ENCODE measurements at regions not wholly inside any gene's neighbourhood (a gene's known extent, or its start where the extent isn't known, plus 50 kb on each side); places are given as distances from the start of the nearest gene placed in this dataset.

- DNase-seq (ENCODE audit: insufficient read length, low spot score, missing footprints) = no peak
- Histone ChIP-seq H3K4me1 (ENCODE audit: insufficient read depth, low read length) (no peaks in the 10 kb centered on the region), H3K4me3 (ENCODE audit: insufficient read depth, low read length) (no peak overlapping the region), H4K20me1 (ENCODE audit: insufficient read depth, low read length) (no peaks in the 10 kb centered on the region), H3K9me3 (ENCODE audit: low read depth, low read length) (no peaks in the 10 kb centered on the region), H3K27me3 (ENCODE audit: insufficient read depth, low read length) (no peaks in the 10 kb centered on the region), H2AFZ (ENCODE audit: low read length) (no peak overlapping the region), H3K36me3 (ENCODE audit: insufficient read depth, low read length) (no peaks in the 10 kb centered on the region), H3K4me2 (ENCODE audit: insufficient read depth, low read length) (no peak overlapping the region), H3K27ac (ENCODE audit: low read depth, low read length) (no peak overlapping the region), H3K79me2 (ENCODE audit: insufficient read depth, low read length) (no peaks in the 10 kb centered on the region)
- TF ChIP-seq, protein P1, sequence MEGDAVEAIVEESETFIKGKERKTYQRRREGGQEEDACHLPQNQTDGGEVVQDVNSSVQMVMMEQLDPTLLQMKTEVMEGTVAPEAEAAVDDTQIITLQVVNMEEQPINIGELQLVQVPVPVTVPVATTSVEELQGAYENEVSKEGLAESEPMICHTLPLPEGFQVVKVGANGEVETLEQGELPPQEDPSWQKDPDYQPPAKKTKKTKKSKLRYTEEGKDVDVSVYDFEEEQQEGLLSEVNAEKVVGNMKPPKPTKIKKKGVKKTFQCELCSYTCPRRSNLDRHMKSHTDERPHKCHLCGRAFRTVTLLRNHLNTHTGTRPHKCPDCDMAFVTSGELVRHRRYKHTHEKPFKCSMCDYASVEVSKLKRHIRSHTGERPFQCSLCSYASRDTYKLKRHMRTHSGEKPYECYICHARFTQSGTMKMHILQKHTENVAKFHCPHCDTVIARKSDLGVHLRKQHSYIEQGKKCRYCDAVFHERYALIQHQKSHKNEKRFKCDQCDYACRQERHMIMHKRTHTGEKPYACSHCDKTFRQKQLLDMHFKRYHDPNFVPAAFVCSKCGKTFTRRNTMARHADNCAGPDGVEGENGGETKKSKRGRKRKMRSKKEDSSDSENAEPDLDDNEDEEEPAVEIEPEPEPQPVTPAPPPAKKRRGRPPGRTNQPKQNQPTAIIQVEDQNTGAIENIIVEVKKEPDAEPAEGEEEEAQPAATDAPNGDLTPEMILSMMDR (IDR thresholded peaks at IDR 0.05; ENCODE audit: extremely low read depth, low read depth, low read length) = no peak
Measured at GRCh38 chr3:168325684-168326083, 230.0 kb upstream of the GOLIM4 start.

- no peak for DNase-seq (ENCODE audit: insufficient read length, low spot score, missing footprints)
- Histone ChIP-seq H2AFZ (ENCODE audit: low read length) (no peak overlapping the region), H3K9me3 (ENCODE audit: low read depth, low read length) (no peaks in the 10 kb centered on the region), H3K4me2 (ENCODE audit: insufficient read depth, low read length) (no peak overlapping the region), H3K4me1 (ENCODE audit: insufficient read depth, low read length) (no peaks in the 10 kb centered on the region), H4K20me1 (ENCODE audit: insufficient read depth, low read length) (no peaks in the 10 kb centered on the region), H3K27ac (ENCODE audit: low read depth, low read length) (no peak overlapping the region), H3K36me3 (ENCODE audit: insufficient read depth, low read length) (no peaks in the 10 kb centered on the region), H3K79me2 (ENCODE audit: insufficient read depth, low read length) (no peaks in the 10 kb centered on the region), H3K4me3 (ENCODE audit: insufficient read depth, low read length) (no peak overlapping the region), H3K27me3 (ENCODE audit: insufficient read depth, low read length) (no peaks in the 10 kb centered on the region)
- TF ChIP-seq, protein P1 (IDR thresholded peaks at IDR 0.05; ENCODE audit: extremely low read depth, low read depth, low read length) = no peak
Measured at GRCh38 chr3:168322941-168323340, 227.2 kb upstream of the GOLIM4 start.

DNA sequence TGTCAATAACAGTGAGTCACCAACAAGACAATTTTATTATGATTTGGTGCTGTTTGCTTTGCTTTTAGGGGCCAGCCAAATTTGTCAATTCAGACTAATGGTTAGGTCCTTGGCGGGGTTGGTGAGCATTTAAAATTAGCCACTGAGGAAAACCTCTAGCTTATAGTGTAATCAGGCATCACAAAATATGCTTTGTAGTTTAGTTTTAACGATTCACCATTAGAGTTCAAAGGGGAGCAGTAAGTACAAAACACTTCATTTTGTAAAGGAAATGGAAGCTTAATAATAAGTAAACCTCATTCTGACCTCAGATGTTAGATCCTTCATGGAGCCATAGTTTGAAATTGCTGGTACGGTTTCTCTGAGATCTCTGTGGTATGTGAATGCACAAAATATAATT is 218.4 kb upstream of the GOLIM4 start:
- H4K20me1 ChIP-seq (ENCODE audit: insufficient read depth, low read length) = no peaks in the 10 kb centered on the region
- no peaks in the 10 kb centered on the region for H3K9me3 ChIP-seq (ENCODE audit: low read depth, low read length)
- DNase-seq (ENCODE audit: insufficient read length, low spot score, missing footprints) = no peak
- no peaks in the 10 kb centered on the region for H3K36me3 ChIP-seq (ENCODE audit: insufficient read depth, low read length)
- no peaks in the 10 kb centered on the region for H3K27me3 ChIP-seq (ENCODE audit: insufficient read depth, low read length)
- no peaks in the 10 kb centered on the region for H3K4me1 ChIP-seq (ENCODE audit: insufficient read depth, low read length)
- H3K4me2 ChIP-seq (ENCODE audit: insufficient read depth, low read length) = no peak overlapping the region
- H2AFZ ChIP-seq (ENCODE audit: low read length) = no peak overlapping the region
- TF ChIP-seq, protein P1 (IDR thresholded peaks at IDR 0.05; ENCODE audit: extremely low read depth, low read depth, low read length) = no peak
- H3K79me2 ChIP-seq (ENCODE audit: insufficient read depth, low read length) = no peaks in the 10 kb centered on the region
- H3K4me3 ChIP-seq (ENCODE audit: insufficient read depth, low read length) = no peak overlapping the region
- no peak overlapping the region for H3K27ac ChIP-seq (ENCODE audit: low read depth, low read length)

DNA sequence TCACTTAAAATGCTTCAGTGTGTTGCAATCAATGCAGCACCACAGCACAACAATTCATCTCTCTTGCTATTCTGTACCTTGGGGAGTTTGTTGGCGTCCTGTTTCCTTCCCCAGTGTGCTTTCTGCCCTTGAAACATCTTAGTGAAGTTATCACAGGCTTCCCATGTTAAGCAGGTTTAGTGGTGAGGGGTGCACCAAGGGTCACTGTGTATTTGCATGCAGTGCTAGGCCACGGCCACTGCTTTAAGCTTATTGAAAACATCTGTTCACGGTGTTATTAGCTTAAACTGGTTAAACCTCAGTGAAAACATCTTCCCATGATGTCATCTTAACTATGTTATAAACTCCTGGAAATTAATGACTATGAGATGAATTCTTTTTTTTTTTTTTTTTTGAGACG is 217.3 kb upstream of the GOLIM4 start:
- no peaks in the 10 kb centered on the region for H3K9me3 ChIP-seq (ENCODE audit: low read depth, low read length)
- no peak overlapping the region for H2AFZ ChIP-seq (ENCODE audit: low read length)
- H4K20me1 ChIP-seq (ENCODE audit: insufficient read depth, low read length) = no peaks in the 10 kb centered on the region
- no peaks in the 10 kb centered on the region for H3K79me2 ChIP-seq (ENCODE audit: insufficient read depth, low read length)
- H3K4me1 ChIP-seq (ENCODE audit: insufficient read depth, low read length) = no peaks in the 10 kb centered on the region
- no peaks in the 10 kb centered on the region for H3K36me3 ChIP-seq (ENCODE audit: insufficient read depth, low read length)
- TF ChIP-seq, protein P1 (IDR thresholded peaks at IDR 0.05; ENCODE audit: extremely low read depth, low read depth, low read length) = no peak
- no peak overlapping the region for H3K4me3 ChIP-seq (ENCODE audit: insufficient read depth, low read length)
- DNase-seq (ENCODE audit: insufficient read length, low spot score, missing footprints) = no peak
- H3K27ac ChIP-seq (ENCODE audit: low read depth, low read length) = no peak overlapping the region
- H3K27me3 ChIP-seq (ENCODE audit: insufficient read depth, low read length) = no peaks in the 10 kb centered on the region
- no peak overlapping the region for H3K4me2 ChIP-seq (ENCODE audit: insufficient read depth, low read length)
